ENCODE measurements at regions not wholly inside any gene's neighbourhood (a gene's known extent, or its start where the extent isn't known, plus 50 kb on each side); places are given as distances from the start of the nearest gene placed in this dataset.

GRCh38 chr7:16027396-16027795, 340.9 kb upstream of the MEOX2 start:
- TF ChIP-seq CTCF (IDR thresholded peaks at IDR 0.05; ENCODE audit: insufficient read depth, low read depth, low read length, missing control alignments), result no peak
- no peak for DNase-seq (ENCODE audit: low read depth)

GRCh38 chr7:16026253-16027020, 340.0 kb upstream of the MEOX2 start:
- TF ChIP-seq CTCF (IDR thresholded peaks at IDR 0.05; ENCODE audit: insufficient read depth, low read depth, low read length, missing control alignments), result no peak
- no peak overlapping the region for H3K4me3 ChIP-seq (ENCODE audit: low read length)
- peak; percentile 8 for DNase-seq (ENCODE audit: low read depth)

More at GRCh38 chr7:16027396-16027795, 340.9 kb upstream of the MEOX2 start:
- H3K4me3 ChIP-seq (ENCODE audit: low read length), result no peak overlapping the region

DNA sequence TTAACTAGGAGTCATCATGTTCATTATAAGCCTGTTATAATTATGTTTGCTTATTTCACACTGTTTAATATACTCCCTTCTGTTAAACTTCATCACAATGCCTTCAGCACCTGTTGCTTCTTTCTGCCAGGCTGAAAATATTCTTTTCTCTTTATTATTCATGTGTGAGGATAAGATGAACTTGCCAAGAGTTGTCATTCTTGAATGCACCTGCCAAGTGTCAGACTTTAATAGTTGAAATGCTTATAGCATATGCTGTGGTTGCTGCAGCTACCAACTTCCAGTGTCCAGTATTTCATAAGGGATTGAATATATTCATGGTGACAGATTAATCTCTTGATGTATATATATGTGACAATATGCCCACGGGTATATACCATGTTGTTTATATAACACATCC, 339.2 kb upstream of the MEOX2 start:
- no peak overlapping the region for H3K4me3 ChIP-seq (ENCODE audit: low read length)
- no peak for TF ChIP-seq CTCF (IDR thresholded peaks at IDR 0.05; ENCODE audit: insufficient read depth, low read depth, low read length, missing control alignments)
- DNase-seq (ENCODE audit: low read depth), result no peak

- H3K4me3 ChIP-seq (ENCODE audit: low read length), result no peak overlapping the region
- no peak for DNase-seq (ENCODE audit: low read depth)
- no peak for TF ChIP-seq CTCF (IDR thresholded peaks at IDR 0.05; ENCODE audit: insufficient read depth, low read depth, low read length, missing control alignments)
Measured at GRCh38 chr7:16023503-16023902, 337.0 kb upstream of the MEOX2 start.

DNA sequence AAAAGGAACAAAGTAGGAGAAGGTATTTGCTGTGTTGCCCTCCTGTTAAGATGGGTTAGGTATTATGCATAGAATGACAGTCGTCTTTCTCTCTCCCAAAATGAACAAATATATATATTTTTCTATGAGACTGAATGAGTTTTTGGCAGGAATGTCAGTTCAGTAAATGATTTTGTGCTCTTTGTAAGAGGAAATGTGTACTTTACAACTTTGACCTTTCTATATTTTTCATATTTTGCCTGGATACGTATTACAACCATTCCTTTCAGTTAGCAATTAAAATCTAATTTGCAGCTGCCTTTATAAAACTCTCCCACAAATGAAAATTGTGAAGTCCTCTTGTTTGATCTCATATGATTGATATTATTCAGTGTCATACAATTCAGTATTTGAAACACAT, 336.6 kb upstream of the MEOX2 start:
- DNase-seq (ENCODE audit: low read depth), result no peak
- no peak for TF ChIP-seq CTCF (IDR thresholded peaks at IDR 0.05; ENCODE audit: insufficient read depth, low read depth, low read length, missing control alignments)
- H3K4me3 ChIP-seq (ENCODE audit: low read length), result no peak overlapping the region

DNA sequence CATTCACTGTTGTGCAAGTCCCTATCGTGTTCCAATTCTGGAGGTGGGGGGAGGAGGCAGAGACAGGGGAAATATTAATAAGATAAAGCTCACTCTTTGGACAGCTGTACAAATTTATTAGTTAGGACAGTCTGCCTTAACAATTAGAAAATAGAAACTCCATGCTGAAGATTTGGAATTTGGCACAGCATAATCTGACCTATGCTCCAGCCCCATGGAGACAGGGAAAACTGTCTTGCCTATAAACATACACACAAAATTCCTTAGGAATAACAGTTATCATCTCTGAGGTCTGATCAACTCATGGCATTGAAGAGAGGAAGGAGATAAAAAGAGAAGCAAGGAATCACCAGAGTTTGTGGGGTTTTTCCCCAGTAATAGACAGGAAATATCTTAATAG, 335.4 kb upstream of the MEOX2 start:
- no peak for DNase-seq (ENCODE audit: low read depth)
- H3K4me3 ChIP-seq (ENCODE audit: low read length), result no peak overlapping the region
- no peak for TF ChIP-seq CTCF (IDR thresholded peaks at IDR 0.05; ENCODE audit: insufficient read depth, low read depth, low read length, missing control alignments)

- DNase-seq (ENCODE audit: low read depth), result no peak
- no peak overlapping the region for H3K4me3 ChIP-seq (ENCODE audit: low read length)
- TF ChIP-seq CTCF (IDR thresholded peaks at IDR 0.05; ENCODE audit: insufficient read depth, low read depth, low read length, missing control alignments), result no peak
Measured at GRCh38 chr7:16015981-16016380, 329.5 kb upstream of the MEOX2 start.
